GM21367 (cell line): ENCODE measurements at regions not wholly inside any gene's neighbourhood (a gene's known extent, or its start where the extent isn't known, plus 50 kb on each side); places are given as distances from the start of the nearest gene placed in this dataset.

ENCODE experiments used
- ATAC-seq: cut with Tn5 transposase; IDR thresholded peaks from one replicate; pipeline ENCODE4 v1.9.1; 2021; ENCODE audit not compliant: unreplicated experiment

GRCh38 chr5:44661851-44662250, 146.9 kb upstream of the MRPS30 start:
- no peak for ATAC-seq

- ATAC-seq, result no peak
Measured at GRCh38 chr5:44660251-44660650, 148.5 kb upstream of the MRPS30 start.

GRCh38 chr5:44659334-44659733, 149.4 kb upstream of the MRPS30 start:
- ATAC-seq, result no peak

GRCh38 chr5:44652674-44653073, 156.1 kb upstream of the MRPS30 start:
- ATAC-seq, result no peak

GRCh38 chr5:44646016-44646415, 162.7 kb upstream of the MRPS30 start:
- no peak for ATAC-seq

- no peak for ATAC-seq
Measured at GRCh38 chr5:44645502-44645901, 163.2 kb upstream of the MRPS30 start.

GRCh38 chr5:44644628-44645027, 164.1 kb upstream of the MRPS30 start:
- no peak for ATAC-seq

GRCh38 chr5:44641820-44642219, 166.9 kb upstream of the MRPS30 start:
- ATAC-seq, result no peak

GRCh38 chr5:44640945-44641456, 167.7 kb upstream of the MRPS30 start:
- no peak for ATAC-seq

- no peak for ATAC-seq
Measured at GRCh38 chr5:44637916-44638869, 170.6 kb upstream of the MRPS30 start.

- no peak for ATAC-seq
Measured at GRCh38 chr5:44632344-44632743, 176.4 kb upstream of the MRPS30 start.

GRCh38 chr5:44626846-44627245, 181.9 kb upstream of the MRPS30 start:
- ATAC-seq, result no peak

GRCh38 chr5:44622331-44622730, 186.4 kb upstream of the MRPS30 start:
- no peak for ATAC-seq

- ATAC-seq, result no peak
Measured at GRCh38 chr5:44619875-44620610, 188.7 kb upstream of the MRPS30 start.

- ATAC-seq, result no peak
Measured at GRCh38 chr5:44614845-44615244, 193.9 kb upstream of the MRPS30 start.

- no peak for ATAC-seq
Measured at GRCh38 chr5:44613936-44614335, 194.8 kb upstream of the MRPS30 start.

- no peak for ATAC-seq
Measured at GRCh38 chr5:44605926-44606325, 202.8 kb upstream of the MRPS30 start.

- no peak for ATAC-seq
Measured at GRCh38 chr5:44603496-44604272, 205.1 kb upstream of the MRPS30 start.

- no peak for ATAC-seq
Measured at GRCh38 chr5:44574678-44575077, 185.5 kb upstream of the FGF10 start.

- ATAC-seq, result no peak
Measured at GRCh38 chr5:44568519-44568918, 179.3 kb upstream of the FGF10 start.

- no peak for ATAC-seq
Measured at GRCh38 chr5:44565902-44566301, 176.7 kb upstream of the FGF10 start.
